Heart left ventricle (tissue), 16 donors: ENCODE measurements at regions not wholly inside any gene's neighbourhood (a gene's known extent, or its start where the extent isn't known, plus 50 kb on each side); places are given as distances from the start of the nearest gene placed in this dataset.

ENCODE experiments used
- ATAC-seq, 4 donors: fragments of 200-7000 bp; cut with Tn5 transposase; one replicate each; pipeline ENCODE4 v1.9.1; 2020 to 2022; ENCODE audit warnings: moderate library complexity in 4 of 4, mild to moderate bottlenecking in 3 of 4, moderate number of reproducible peaks in 1 of 4
- DNase-seq, 5 donors: peaks; one replicate each; pipeline ENCODE4 v3.0.0-alpha.2; 2020
- H3K27ac ChIP-seq, 12 donors: fragments of 200-600 bp; sonication (generic) in 4 of 12; one replicate each; pipeline versions ENCODE4 v1.5.0 to v1.8.0; 2016 to 2022; ENCODE audit warnings: mild to moderate bottlenecking in 2 of 12
- H3K27me3 ChIP-seq, 9 donors: fragments of 200-600 bp; sonication (generic) in 2 of 9; one replicate each; pipeline versions ENCODE4 v1.5.1 to v1.8.0; 2016 to 2022; ENCODE audit warnings: mild to moderate bottlenecking in 3 of 9
- H3K36me3 ChIP-seq, 9 donors: fragments of 200-600 bp; sonication (generic) in 2 of 9; one replicate each; pipeline versions ENCODE4 v1.5.0 to v1.8.0; 2018 to 2022; ENCODE audit warnings: mild to moderate bottlenecking in 2 of 9
- H3K4me1 ChIP-seq, 12 donors: fragments of 200-600 bp; sonication (generic) in 4 of 12; one replicate each; pipeline versions ENCODE4 v1.5.0 to v1.8.0; 2016 to 2022; ENCODE audit warnings: mild to moderate bottlenecking in 3 of 12
- H3K4me3 ChIP-seq, 12 donors: fragments of 200-600 bp; sonication (generic) in 4 of 12; one replicate each; pipeline versions ENCODE4 v1.5.0 to v1.8.0; 2017 to 2022; ENCODE audit warnings: mild to moderate bottlenecking in 9 of 12, moderate library complexity in 4 of 12
- H3K9me3 ChIP-seq, 12 donors: fragments of 200-600 bp; sonication (generic) in 4 of 12; one replicate each; pipeline versions ENCODE4 v1.5.0 to v1.8.0; 2016 to 2022; ENCODE audit warnings: mild to moderate bottlenecking in 1 of 12
- POLR2A ChIP-seq, 2 donors: fragments of 450-650 bp; IDR thresholded peaks; one replicate each; pipeline ENCODE4 v1.6.1; 2017; ENCODE audit warnings: antibody characterized with exemption in 2 of 2, mild to moderate bottlenecking in 2 of 2, moderate library complexity in 2 of 2
- WGBS, 4 donors: extraction: QIAGEN DNeasy Blood & Tissue Kit in 2 of 4; methylation state at CpG; one replicate each; pipeline versions ENCODE4 v1.1.5 to v1.1.7; 2013 to 2018; 5-methylcytosine and 5-hydroxymethylcytosine counted together
- intact Hi-C, 10 donors: fragments of 100-400 bp; cut with DNase I; formaldehyde crosslinking; loops; one replicate each; pipeline versions ENCODE4 v1.11.1 to v1.14.2; 2022
- TF ChIP-seq, protein P1 (sequence below), 12 donors: fragments of 200-600 bp; sonication (generic) in 4 of 12; IDR thresholded peaks; one replicate each; pipeline versions ENCODE4 v1.5.0 to v1.8.0; 2018 to 2022; ENCODE audit warnings: antibody characterized with exemption in 12 of 12, mild to moderate bottlenecking in 5 of 12
- donor health status: ischemic (EF 13 %, LVEDD 7.1; RV severe dilation, severe dysfunction).
- donor health status: healthy with polysubstance abuse.
- donor health status: DM: no; HTN: yes; CAD: no.
- donor health status: DM: no; HTN: no; CAD: no.
- donor health status: ischemic (EF 25% LVEDD 6.9; RV normal size, moderate dysfunction).
- donor health status: ischemic (EF 25% LVEDD 5.7; RV mildly dilated, moderate dysfunction).
- donor health status: healthy.
- donor health status: DM: yes; HTN: yes; CAD: no.
- donor health status: ischemic (EF 35%, LVEDD 5.7; RV mildly dilated, moderate dysfunction).
- donor health status: nonischemic (EF 11% LVEDD 7.7; RV severe dilation, severe dysfunction).
- donor health status: DM: yes; HTN: yes; CAD: no.
- donor health status: PGD.
- donor health status: ischemic (EF 29% LVEDD 5.4; RV normal size, mild dysfunction).
- donor health status: nonischemic (EF 23%, LVEDD 6.1; RV moderate dilation, normal function).

- DNase-seq (no peak), ATAC-seq (peak in 1 of 4 donors; percentile 25)
- intact Hi-C loops: loop anchor here in 1 of 10 donors (5.0 kb wide), 1 partner anchor 329 kb away; no protein-coding TSS in a partner anchor
- Histone ChIP-seq H3K27me3 (no peaks in the 10 kb centered on the region), H3K4me3 (no peak overlapping the region), H3K9me3 (no peaks in the 10 kb centered on the region), H3K4me1 (peaks cover 0 to 14% (median 4%) of the 10 kb centered on the region in 12 donors), H3K27ac (peak overlapping the region in 1 of 12 donors; percentile 72), H3K36me3 (no peaks in the 10 kb centered on the region)
- WGBS, 4 donors: 51 to 61% (median 56%) methylated on average over 1 of the region's 1 CpG
- TF ChIP-seq POLR2A (IDR thresholded peaks at IDR 0.05): no peak
- TF ChIP-seq, protein P1, sequence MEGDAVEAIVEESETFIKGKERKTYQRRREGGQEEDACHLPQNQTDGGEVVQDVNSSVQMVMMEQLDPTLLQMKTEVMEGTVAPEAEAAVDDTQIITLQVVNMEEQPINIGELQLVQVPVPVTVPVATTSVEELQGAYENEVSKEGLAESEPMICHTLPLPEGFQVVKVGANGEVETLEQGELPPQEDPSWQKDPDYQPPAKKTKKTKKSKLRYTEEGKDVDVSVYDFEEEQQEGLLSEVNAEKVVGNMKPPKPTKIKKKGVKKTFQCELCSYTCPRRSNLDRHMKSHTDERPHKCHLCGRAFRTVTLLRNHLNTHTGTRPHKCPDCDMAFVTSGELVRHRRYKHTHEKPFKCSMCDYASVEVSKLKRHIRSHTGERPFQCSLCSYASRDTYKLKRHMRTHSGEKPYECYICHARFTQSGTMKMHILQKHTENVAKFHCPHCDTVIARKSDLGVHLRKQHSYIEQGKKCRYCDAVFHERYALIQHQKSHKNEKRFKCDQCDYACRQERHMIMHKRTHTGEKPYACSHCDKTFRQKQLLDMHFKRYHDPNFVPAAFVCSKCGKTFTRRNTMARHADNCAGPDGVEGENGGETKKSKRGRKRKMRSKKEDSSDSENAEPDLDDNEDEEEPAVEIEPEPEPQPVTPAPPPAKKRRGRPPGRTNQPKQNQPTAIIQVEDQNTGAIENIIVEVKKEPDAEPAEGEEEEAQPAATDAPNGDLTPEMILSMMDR (IDR thresholded peaks at IDR 0.05): no peak
Observed at GRCh38 chr13:30128095-30128494, 179.3 kb downstream of the KATNAL1 start.

- no peaks in the 10 kb centered on the region for H3K36me3 ChIP-seq
- intact Hi-C loops: loop anchor here in 1 of 10 donors (5.0 kb wide), 1 partner anchor 330 kb away; no protein-coding TSS in a partner anchor
- DNase-seq (no peak), ATAC-seq (peak in 3 of 4 donors; percentile 18 to 33 (median 28))
- no peak overlapping the region for H3K4me3 ChIP-seq
- 76 to 89% (median 82%) methylated on average over 4 of the region's 4 CpGs for WGBS, 4 donors
- H3K4me1 ChIP-seq: peaks cover 0 to 7% (median 0%) of the 10 kb centered on the region in 12 donors
- H3K27ac ChIP-seq: peak overlapping the region in 1 of 12 donors; percentile 72
- no peaks in the 10 kb centered on the region for H3K9me3 ChIP-seq
- TF ChIP-seq, protein P1 (IDR thresholded peaks at IDR 0.05): no peak
- no peak for TF ChIP-seq POLR2A (IDR thresholded peaks at IDR 0.05)
- no peaks in the 10 kb centered on the region for H3K27me3 ChIP-seq
Observed at GRCh38 chr13:30126903-30127428, 180.4 kb downstream of the KATNAL1 start.

DNA sequence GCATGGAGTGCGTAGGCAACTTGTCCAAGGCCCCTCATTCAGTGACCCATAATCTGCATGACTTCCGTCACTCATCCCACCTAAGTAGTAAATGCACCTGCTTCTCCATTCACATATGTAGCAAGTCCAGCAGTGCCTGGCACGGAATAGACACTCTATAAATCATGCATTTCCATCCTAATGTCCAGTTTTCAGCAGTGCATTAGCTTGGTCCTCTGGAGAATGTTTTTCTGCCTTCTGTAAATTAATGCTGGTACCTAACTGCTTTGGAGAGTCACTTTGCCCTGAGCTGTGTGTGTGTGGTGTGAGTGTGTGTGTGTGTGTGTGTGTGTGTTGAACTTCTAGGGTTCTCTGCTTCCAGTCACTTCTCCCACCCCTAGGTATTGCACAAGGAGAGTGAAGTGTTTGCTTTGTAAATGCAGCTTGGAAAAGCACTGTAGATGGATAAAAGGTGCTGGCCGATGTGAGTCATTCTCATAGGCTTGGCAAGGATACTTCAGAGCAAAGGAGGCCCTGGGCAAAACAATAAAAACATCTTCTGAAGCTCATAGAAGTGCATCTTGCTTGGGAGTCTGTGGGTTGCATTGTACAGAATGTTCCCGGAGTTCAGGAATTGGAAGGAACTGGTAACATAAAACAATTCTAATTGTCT is 181.8 kb downstream of the KATNAL1 start:
- Histone ChIP-seq H3K27ac (peak overlapping the region in 1 of 12 donors; percentile 72), H3K4me3 (no peak overlapping the region), H3K27me3 (peaks cover 0 to 13% (median 0%) of the 10 kb centered on the region in 9 donors), H3K4me1 (peaks cover 0 to 7% (median 0%) of the 10 kb centered on the region in 12 donors), H3K36me3 (no peaks in the 10 kb centered on the region), H3K9me3 (no peaks in the 10 kb centered on the region)
- TF ChIP-seq, protein P1 (IDR thresholded peaks at IDR 0.05): no peak
- TF ChIP-seq POLR2A (IDR thresholded peaks at IDR 0.05): no peak
- intact Hi-C loops: loop anchor here in 1 of 10 donors (5.0 kb wide), 1 partner anchor 332 kb away; no protein-coding TSS in a partner anchor
- no peak for DNase-seq
- WGBS, 4 donors: 34 to 57% (median 53%) methylated on average over 5 of the region's 5 CpGs
- peak in 1 of 4 donors; percentile 45 for ATAC-seq

DNA sequence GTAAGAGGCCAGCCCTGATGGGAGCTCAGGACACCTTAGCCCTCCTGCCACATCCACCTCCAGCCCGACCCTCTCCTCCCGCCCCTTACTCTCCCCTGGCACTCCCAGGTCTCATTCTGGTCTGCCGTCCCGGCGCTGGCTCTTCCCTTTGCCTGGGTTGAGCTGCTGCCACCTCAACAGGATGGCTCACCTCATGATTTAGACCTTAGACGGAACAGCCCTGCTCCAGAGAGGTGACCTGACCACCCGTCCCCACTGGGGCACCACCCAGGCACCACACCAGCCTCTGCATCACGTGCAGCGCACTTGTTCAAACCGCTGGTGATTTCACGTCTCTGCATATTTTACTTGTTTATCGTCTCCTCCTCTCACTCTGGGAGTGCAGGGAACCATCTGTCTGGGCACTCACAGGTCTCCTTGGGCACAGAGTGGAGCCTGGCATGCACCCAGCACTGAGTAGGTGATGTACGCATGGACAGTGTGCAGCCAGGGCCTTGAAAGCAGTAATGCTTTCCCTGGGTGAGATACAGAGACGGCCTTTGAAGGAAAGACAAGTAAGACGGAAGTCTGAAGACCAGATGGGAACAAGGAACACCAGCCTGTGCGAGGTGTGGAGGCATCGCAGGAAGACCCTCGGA is 183.1 kb downstream of the KATNAL1 start:
- 94 to 96% (median 94%) methylated on average over 18 of the region's 18 CpGs for WGBS, 4 donors
- no peak for ATAC-seq
- Histone ChIP-seq H3K27ac (peak overlapping the region in 1 of 12 donors; percentile 63), H3K4me1 (peaks cover 0 to 7% (median 0%) of the 10 kb centered on the region in 12 donors), H3K27me3 (peaks cover 0 to 18% (median 0%) of the 10 kb centered on the region in 9 donors), H3K36me3 (no peaks in the 10 kb centered on the region), H3K4me3 (no peak overlapping the region), H3K9me3 (no peaks in the 10 kb centered on the region)
- intact Hi-C loops: no loop called here
- DNase-seq: no peak
- TF ChIP-seq, protein P1 (IDR thresholded peaks at IDR 0.05): no peak
- no peak for TF ChIP-seq POLR2A (IDR thresholded peaks at IDR 0.05)
